Thymus (tissue), 11 donors: ENCODE measurements at regions not wholly inside any gene's neighbourhood (a gene's known extent, or its start where the extent isn't known, plus 50 kb on each side); places are given as distances from the start of the nearest gene placed in this dataset.
"Not testable (repeated sequence)": the region's sequence is repeated elsewhere in the genome, so short reads cannot be mapped to it uniquely, and the experiment has no call there.

Experiments used
- DNase-seq, 9 donors: peaks; one replicate each; pipeline ENCODE4 v3.0.0-alpha.2; 2013; ENCODE audit warnings: low spot score in 9 of 9, low read depth in 6 of 9, missing footprints in 1 of 9
- H3K27ac ChIP-seq, 2 donors: one replicate each; pipeline ENCODE4 v1.5.1; 2013; ENCODE audit warnings: control low read depth in 1 of 2, low read depth in 1 of 2, low read length in 1 of 2, mild to moderate bottlenecking in 1 of 2, moderate library complexity in 1 of 2
- H3K27me3 ChIP-seq, 2 donors: one replicate each; pipeline ENCODE4 v1.5.1; 2013; ENCODE audit warnings: low read length in 1 of 2; ENCODE audit not compliant: control insufficient read depth in 2 of 2, insufficient read depth in 1 of 2
- H3K36me3 ChIP-seq, 2 donors: one replicate each; pipeline ENCODE4 v1.5.1; 2013; ENCODE audit warnings: low read length in 1 of 2, mild to moderate bottlenecking in 1 of 2, moderate library complexity in 1 of 2; ENCODE audit not compliant: control insufficient read depth in 2 of 2, insufficient read depth in 2 of 2
- H3K4me1 ChIP-seq, 2 donors: one replicate each; pipeline ENCODE4 v1.5.1; 2013; ENCODE audit warnings: low read length in 2 of 2; ENCODE audit not compliant: control insufficient read depth in 2 of 2, insufficient read depth in 2 of 2
- H3K4me3 ChIP-seq, 2 donors: one replicate each; pipeline ENCODE4 v1.5.1; 2013; ENCODE audit warnings: low read length in 2 of 2, control low read depth in 1 of 2, mild to moderate bottlenecking in 1 of 2
- H3K9me3 ChIP-seq, 2 donors: one replicate each; pipeline ENCODE4 v1.5.1; 2013; ENCODE audit warnings: low read length in 1 of 2, mild to moderate bottlenecking in 1 of 2; ENCODE audit not compliant: control insufficient read depth in 2 of 2, insufficient read depth in 1 of 2
- WGBS: extraction: QIAGEN DNeasy Blood & Tissue Kit; methylation state at CpG from one replicate; pipeline ENCODE4 v1.1.7; 2013; 5-methylcytosine and 5-hydroxymethylcytosine counted together
- donor health status: healthy.

DNA sequence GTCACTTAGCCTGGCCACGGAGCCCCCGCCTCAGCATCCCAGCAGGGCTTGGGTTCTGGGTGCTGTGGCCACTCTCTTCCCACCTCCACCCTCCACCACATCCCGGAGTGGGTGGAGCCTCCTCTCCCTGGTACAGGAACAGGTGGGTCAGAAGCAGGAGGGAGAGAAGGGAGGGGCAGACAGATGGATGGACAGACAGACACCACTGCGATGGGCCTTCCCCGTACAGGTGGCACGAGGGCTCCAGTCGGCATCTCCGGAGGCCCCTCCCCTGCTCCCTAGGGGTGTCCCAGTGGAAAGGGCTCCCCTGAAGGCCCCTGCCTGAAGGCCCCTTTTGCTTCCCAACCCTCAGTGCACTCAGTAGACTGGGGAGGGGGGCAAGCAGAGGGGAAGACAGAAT is 96.9 kb upstream of the TARDBP start:
- Histone ChIP-seq H3K4me1 (peaks cover 24 to 52% of the 10 kb centered on the region in 2 donors), H3K27me3 (peaks cover 2 to 4% of the 10 kb centered on the region in 2 donors), H3K9me3 (peaks cover 0 to 3% of the 10 kb centered on the region in 2 donors), H3K4me3 (no peak overlapping the region), H3K27ac (no peak overlapping the region), H3K36me3 (no peaks in the 10 kb centered on the region)
- 84% methylated on average over 8 of the region's 8 CpGs for WGBS
- DNase-seq = no peak

DNA sequence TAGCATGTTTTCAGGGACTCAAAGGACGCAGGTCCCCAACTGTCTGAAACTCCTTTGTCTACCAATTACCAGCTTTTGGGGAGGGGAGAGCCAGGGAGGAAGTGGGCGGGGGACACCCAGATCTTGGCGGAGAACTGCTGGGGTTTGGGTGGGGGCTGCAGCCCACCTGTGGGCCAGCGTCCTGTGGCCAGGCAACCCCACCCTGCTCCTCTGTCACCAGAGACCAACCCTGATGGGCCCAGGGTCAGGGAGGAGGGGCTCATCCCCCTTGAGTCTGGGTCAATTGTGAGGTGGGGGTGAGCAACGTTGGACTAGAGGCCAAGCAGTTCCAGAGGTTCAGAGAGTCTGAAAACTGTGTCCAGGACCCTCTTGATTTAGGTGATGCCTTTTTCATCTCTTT is 96.1 kb upstream of the TARDBP start:
- H3K9me3 ChIP-seq = peaks cover 0 to 3% of the 10 kb centered on the region in 2 donors
- peaks cover 24 to 45% of the 10 kb centered on the region in 2 donors for H3K4me1 ChIP-seq
- no peak overlapping the region for H3K4me3 ChIP-seq
- DNase-seq = no peak
- H3K27me3 ChIP-seq = peaks cover 2% of the 10 kb centered on the region in 2 donors
- WGBS = 46% methylated on average over 5 of the region's 5 CpGs
- H3K27ac ChIP-seq = no peak overlapping the region
- H3K36me3 ChIP-seq = no peaks in the 10 kb centered on the region

DNA sequence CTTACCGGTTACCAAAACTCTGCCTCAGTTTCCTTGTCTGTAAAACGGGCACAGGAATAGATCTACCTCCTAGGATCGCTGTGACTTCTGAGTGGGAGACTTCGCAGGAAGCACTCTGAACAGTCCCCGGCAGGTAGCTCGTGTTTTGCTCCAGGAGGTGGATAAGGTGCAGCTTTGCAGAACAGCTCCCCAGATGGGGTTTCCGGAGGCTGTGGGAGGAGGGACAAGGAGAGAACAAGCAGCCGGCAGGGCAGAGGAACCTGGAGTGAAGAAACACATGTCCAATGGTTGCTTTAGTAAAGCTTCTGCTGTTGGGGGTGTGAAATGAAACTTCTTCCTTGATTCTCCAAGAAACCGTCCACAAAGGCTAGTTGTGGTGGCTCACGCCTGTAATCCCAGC is 95.5 kb upstream of the TARDBP start:
- Histone ChIP-seq H3K4me3 (no peak overlapping the region), H3K27me3 (peaks cover 0 to 2% of the 10 kb centered on the region in 2 donors), H3K36me3 (no peaks in the 10 kb centered on the region), H3K4me1 (peaks cover 24 to 45% of the 10 kb centered on the region in 2 donors), H3K27ac (no peak overlapping the region), H3K9me3 (peaks cover 0 to 3% of the 10 kb centered on the region in 2 donors)
- WGBS = 86% methylated on average over 10 of the region's 10 CpGs
- DNase-seq = no peak

DNA sequence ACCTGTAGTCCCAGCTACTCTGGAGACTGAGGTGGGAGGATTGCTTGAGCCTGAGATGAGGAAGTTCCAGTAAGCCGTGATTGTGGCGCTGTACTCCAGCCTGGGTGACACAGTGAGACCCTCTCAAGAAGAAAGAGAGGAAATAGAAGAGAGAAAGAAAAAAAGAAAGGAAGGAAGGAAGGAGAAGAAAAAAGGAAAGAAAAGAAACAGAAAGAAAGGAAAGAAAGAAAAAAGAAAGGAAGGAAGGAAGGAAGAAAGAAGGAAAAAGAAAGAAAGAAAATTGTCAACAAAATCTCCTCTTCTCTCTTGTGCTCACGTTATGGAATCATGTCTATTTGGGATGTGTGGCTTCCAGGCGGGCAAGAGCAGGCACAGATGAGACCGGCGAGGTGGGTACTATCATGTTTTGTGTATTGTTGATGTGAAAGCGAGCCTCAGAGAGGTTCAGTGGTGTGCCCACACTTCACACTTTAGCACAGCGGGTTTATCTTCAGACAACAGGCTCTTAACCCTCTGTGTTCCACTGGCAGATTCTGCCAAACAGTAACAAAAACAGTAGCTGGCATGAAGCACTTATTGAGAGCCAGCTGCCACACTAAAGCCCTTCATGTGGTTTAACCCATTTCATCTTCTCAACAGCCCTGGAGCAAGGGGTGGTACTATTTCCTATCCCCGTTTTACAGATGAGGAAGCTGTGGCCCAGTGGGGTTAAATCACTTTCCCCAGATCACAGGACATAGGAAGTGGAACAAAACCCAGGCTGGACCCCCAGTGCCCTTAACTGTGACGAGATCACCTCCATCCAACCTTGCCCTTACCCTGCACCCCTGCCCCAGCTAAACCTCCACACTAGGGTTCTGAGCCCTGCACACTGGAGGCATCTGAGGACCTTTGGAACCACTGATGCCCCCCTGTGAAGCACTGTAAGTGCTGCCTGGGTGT is 94.7 kb upstream of the TARDBP start:
- Histone ChIP-seq H3K4me1 (peaks cover 24 to 45% of the 10 kb centered on the region in 2 donors), H3K27me3 (peaks cover 0 to 2% of the 10 kb centered on the region in 2 donors), H3K27ac (peak overlapping the region in 1 of 2 donors; percentile 76), H3K4me3 (no peak overlapping the region), H3K9me3 (peaks cover 0 to 3% of the 10 kb centered on the region in 2 donors), H3K36me3 (no peaks in the 10 kb centered on the region)
- DNase-seq = peak in 7 of 9 donors; percentile 65 to 92 (median 76)
- 11% methylated on average over 10 of the region's 10 CpGs for whole genome bisulfite sequencing

DNA sequence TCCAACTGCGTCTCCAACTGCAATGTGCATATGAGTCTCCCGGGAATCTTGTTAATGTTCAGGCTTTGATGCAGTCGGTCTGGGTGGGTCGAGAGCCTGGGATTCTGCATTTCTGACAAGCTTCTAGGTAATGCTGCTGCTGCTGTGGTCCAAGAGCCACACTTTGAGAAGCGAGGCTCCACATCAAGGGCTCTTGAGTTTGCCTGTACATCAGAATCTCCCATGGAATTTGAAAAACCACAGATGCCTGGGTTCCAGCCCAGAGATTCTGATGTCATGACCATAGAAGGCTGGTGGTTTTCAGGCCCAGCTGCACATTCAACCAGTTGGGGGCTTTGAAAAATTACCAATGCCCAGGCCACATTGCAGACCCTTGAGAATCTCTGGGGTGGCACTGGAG is 93.9 kb upstream of the TARDBP start:
- peak in 1 of 9 donors; percentile 51 for DNase-seq
- Histone ChIP-seq H3K27me3 (peaks cover 0 to 2% of the 10 kb centered on the region in 2 donors), H3K36me3 (no peaks in the 10 kb centered on the region), H3K9me3 (peaks cover 0 to 3% of the 10 kb centered on the region in 2 donors), H3K27ac (peak overlapping the region in 1 of 2 donors; percentile 53), H3K4me1 (peaks cover 24 to 45% of the 10 kb centered on the region in 2 donors), H3K4me3 (no peak overlapping the region)
- WGBS = 62% methylated on average over 5 of the region's 5 CpGs

DNA sequence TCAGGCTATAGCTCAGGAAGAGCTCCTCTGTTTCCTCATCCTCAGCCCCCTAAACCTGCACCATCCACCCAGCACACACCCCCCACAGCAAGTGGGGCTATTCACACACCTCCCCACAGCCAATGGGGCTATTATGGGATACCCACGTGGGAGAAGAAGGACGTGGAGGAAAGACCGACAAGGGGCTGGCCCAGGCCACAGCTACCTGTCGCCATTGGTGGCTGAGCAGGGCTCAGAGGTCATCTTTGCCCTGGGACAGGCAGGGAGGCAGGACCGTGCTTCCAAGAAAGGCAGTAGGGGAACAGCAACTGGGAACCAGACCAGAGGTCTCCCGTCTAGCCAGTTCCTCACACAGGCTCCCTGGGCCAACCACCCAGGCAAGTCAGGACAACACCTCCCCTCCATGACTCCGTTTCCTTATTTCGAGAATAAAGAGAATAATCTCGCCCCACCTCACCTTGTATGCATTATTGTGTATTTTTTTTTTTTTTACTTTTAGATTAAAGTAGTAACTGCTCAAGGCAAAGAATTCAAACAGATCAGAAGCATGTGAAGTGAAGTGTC is 92.3 kb upstream of the TARDBP start:
- Histone ChIP-seq H3K36me3 (no peaks in the 10 kb centered on the region), H3K4me1 (peaks cover 24 to 45% of the 10 kb centered on the region in 2 donors), H3K9me3 (peaks cover 0 to 3% of the 10 kb centered on the region in 2 donors), H3K27ac (no peak overlapping the region), H3K27me3 (peaks cover 0 to 2% of the 10 kb centered on the region in 2 donors), H3K4me3 (no peak overlapping the region)
- 89% methylated on average over 9 of the region's 9 CpGs for WGBS
- DNase-seq = no peak

DNA sequence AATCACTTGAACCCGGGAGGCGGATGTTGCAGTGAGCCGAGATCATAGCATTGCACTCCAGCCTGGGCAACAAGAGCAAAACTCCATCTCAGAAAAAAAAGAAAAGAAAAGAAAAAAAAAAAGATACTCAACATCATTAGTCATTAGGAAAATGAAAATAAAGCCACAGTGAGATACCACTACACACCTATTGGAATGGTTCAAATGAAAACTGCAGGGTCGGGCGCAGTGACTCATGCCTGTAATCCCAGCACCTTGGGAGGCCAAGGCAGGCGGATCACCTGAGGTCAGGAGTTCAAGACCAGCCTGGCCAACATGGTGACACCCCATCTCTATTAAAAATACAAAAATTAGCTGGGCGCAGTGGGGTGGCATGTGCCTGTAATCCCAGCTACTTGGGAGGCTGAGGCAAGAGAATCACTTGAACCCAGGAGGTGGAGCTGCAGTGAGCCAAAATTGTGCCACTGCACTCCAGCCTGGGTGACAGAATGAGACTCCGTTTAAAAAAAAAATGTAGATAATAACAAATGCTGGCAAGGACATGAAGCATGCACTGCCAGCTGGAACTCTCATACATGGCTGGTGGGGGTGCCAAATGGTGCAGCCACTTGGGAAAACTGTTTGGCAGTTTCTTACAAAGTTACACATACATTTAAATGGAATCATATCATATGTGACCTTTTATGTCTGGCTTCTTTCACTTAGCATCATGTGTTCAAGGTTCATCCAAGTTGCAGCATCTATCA is 90.0 kb upstream of the TARDBP start:
- H3K27ac ChIP-seq, H3K36me3 ChIP-seq: not testable (repeated sequence)

DNA sequence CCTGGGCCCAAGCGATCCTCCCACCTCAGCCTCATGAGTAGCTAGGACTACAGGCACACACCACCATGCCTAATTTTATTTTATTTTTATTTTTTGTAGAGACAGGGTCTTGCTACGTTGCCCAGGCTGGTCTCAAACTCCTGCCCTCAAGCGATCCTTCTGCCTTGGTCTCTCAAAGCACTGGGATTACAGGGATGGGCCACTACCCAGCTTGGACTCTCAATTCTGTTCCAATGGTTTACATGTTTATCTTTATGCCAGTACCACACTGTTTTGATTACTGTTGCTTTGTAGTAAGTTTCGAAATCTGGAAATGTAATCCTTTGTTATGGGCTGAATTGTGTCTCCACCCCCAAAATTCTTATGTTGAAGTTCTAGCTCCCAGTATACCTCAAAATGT is 88.4 kb upstream of the TARDBP start:
- 95% methylated on average over 4 of the region's 4 CpGs for WGBS
- no peak for DNase-seq
- H3K27me3 ChIP-seq = no peaks in the 10 kb centered on the region
- no peak overlapping the region for H3K4me3 ChIP-seq
- no peaks in the 10 kb centered on the region for H3K36me3 ChIP-seq
- H3K4me1 ChIP-seq = peaks cover 4 to 10% of the 10 kb centered on the region in 2 donors
- H3K27ac ChIP-seq = no peak overlapping the region
- H3K9me3 ChIP-seq = peaks cover 4 to 9% of the 10 kb centered on the region in 2 donors

More for the DNA sequence above, 90.0 kb upstream of the TARDBP start:
- not testable (repeated sequence) for H3K27me3 ChIP-seq, H3K4me3 ChIP-seq, DNase-seq, H3K9me3 ChIP-seq
- 96% methylated on average over 8 of the region's 8 CpGs for WGBS
- peaks cover 9 to 23% of the 10 kb centered on the region in 2 donors for H3K4me1 ChIP-seq
